GM19397 (cell line): ENCODE measurements at regions not wholly inside any gene's neighbourhood (a gene's known extent, or its start where the extent isn't known, plus 50 kb on each side); places are given as distances from the start of the nearest gene placed in this dataset.
"Not testable (repeated sequence)": the region's sequence is repeated elsewhere in the genome, so short reads cannot be mapped to it uniquely, and the experiment has no call there.

Experiments
- ATAC-seq: cut with Tn5 transposase; IDR thresholded peaks from one replicate; pipeline ENCODE4 v1.9.1; 2021; ENCODE audit warnings: mild to moderate bottlenecking, moderate library complexity; ENCODE audit not compliant: unreplicated experiment

DNA sequence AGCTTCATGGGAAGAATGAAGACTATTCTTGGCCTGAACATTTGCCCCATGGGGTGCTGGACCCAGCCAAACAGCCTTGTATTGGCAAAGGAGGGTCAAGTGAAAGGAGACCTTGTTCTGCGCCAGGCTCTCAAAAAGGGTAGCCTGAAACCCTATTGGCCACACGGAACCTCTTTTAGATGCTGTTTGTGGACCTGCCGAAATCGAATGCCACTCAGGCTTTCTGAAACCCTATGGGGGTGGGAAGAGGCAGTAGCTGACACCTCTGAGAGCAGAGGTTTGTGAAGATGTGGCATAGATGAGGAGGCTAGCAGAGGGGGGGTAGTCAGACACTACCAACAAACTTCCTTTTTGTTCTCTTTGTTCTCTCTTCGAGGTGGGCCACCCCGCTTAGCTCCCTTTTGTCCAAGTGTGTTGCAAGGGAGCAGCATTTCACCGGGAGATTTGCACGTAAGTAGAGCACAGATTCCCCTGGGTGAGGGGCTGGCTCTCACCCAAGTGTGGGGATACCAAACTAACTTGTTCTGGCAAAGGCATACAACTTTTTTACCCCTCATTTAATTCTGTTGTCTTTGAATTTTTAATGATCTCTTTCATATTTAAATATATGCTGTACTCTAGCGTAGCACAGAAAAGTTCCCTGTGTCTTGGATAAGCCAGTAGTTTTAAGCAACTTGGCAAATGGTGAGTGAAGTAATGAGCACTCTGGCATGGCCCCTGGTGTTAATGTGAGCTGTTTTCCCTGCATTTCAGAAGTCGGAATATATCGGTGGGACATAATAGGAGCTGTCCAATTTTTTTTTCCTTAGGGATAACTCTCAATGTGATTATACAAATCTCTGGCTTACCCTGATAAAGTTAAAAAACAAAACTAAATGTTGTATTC lies 107.7 kb downstream of the SEPTIN7 start:
- ATAC-seq: no peak

DNA sequence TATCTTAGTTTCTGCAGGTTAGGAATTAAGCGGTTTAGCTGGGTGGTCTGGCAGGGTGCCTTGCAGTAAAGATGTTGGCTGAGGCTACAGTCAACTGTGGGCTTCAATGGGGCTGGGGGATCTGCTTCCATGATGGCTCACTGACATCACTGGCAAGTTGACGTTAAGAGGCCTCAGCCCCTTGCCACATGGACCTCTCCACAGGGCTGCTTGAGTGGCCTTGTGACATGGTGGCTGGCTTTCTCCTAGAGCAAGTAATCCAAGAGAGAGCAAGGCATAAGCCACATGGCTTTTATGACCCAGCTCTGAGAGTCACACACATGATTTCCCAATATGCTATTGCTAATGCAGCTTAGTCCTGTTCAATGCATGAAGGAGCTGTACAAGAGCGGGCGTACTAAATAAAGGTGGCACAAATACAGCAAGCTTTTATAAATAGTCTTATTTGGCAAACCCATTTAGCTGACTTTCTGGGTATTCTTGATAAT lies 109.1 kb downstream of the SEPTIN7 start:
- ATAC-seq: no peak

DNA sequence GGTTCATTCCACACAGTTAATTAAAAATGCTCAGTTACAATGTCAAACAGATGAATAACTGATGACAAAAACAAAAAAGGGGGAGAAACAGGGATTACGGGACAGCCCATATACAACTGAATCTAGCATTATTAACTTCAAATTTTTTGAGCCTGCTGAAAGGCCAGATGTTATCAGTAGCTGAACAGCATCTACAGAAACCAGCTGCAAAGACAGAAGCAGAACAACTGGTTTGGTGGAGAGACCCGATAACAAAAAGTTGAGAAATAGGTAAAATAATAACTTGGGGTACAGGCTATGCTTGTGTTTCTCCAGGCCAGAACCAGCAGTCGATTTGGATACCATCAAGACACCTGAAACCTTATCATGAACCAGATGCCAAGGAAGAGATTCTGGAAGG lies 109.8 kb downstream of the SEPTIN7 start:
- not testable (repeated sequence) for ATAC-seq

DNA sequence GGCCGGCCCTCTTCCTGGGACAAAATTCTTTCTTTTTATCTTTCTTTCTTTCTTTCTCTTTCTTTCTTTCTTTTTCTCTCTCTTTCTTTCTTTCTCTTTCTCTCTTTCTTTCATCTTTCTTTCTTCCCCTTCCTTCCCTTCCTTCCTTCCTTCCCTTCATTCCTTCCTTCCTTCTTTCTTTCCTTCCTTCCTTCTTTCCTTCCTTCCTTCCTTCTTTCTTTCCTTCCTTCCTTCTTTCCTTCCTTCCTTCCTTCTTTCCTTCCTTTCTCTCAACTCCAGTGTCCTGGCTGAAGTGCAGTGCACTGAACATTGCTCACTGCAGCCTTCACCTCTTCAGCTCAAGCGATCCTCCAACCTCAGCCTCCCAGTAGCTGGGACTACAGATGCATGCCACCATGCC lies 112.5 kb downstream of the SEPTIN7 start:
- not testable (repeated sequence) for ATAC-seq

DNA sequence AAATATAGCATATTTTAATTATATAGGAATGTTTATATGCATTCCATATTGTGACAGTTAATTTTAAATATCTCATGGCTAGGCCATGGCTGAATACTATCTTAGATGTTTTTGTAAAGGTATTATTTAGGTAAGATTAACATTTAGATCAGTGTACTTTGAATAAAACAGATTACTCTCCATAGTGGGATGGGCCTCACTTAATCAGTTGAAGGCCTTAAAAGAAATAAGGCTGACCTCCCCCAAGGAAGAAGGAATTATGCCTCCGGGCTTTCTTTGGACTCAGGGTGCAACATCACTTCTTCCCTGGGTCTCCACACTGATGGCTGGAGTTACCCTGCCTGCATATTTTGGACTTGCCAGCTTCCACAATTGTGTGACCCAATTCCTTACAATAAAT lies 113.4 kb downstream of the SEPTIN7 start:
- not testable (repeated sequence) for ATAC-seq

DNA sequence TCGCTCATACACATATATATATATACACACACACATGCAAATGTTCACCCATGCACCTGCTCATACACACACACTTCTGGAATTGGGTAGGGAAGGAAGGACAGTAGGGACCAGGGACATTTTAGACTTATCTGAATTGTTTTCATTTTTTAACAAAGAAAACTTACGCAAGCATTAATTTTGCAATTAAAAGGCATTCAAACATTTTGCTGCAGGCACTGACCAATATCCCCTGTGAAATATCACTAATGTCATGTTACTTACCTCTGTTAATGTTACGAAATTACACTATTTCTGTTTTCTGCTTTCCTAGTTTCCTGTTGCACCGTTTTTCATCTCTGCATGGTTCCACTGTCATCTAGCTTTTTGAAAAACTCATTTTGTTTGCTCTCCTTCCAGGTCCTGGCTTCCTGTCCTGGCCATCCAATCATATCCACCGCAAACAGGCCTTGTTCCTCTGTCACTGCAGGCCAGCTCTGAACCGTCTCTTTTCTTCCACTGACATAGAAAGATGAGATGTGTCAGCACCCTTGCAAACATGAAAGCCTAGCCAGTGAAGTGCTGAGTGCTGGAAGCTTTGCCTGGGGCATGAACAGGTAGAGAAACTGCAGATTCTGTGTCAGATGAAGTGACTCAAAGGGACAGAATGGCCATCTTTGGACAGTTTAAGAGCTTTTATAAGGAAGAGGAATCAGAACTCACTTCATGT lies 114.5 kb downstream of the SEPTIN7 start:
- ATAC-seq: not testable (repeated sequence)

DNA sequence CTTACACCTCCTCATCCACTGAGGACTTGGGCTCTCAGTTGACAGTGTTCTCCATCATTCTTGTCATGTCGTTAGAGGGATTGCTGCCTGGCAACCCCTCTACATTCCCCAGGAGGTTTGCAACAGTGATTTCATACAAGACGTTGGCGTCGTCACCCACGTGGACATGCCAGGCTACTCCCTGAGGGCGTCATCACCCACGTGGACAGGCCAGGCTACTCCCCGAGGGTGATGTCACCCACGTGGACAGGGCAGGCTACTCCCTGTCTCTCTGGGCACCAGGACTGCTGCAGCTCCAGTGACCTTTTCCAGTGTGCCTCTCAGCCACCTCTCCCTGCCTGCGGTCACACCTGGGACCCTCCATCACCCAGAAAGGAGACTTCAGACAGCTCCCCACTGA lies 117.4 kb downstream of the SEPTIN7 start:
- not testable (repeated sequence) for ATAC-seq

DNA sequence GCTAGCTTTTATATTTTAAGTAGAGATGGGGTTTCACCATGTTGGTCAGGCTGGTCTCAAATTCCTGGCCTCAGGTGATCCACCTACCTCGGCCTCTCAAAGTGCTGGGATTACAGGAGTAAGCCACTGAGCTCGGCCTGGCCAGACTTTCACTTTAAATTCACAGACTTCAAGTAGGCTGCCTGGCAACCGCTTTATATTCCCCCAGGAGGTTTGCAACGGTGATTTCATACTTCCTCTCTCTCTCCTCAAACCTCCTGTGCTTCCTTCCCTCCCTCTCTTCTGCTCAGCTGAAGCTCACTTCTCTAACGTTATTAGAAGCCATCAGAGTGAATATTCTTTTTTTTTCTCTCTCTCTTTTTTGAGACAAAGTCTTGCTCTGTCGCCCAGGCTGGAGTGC lies 118.8 kb downstream of the SEPTIN7 start:
- not testable (repeated sequence) for ATAC-seq

DNA sequence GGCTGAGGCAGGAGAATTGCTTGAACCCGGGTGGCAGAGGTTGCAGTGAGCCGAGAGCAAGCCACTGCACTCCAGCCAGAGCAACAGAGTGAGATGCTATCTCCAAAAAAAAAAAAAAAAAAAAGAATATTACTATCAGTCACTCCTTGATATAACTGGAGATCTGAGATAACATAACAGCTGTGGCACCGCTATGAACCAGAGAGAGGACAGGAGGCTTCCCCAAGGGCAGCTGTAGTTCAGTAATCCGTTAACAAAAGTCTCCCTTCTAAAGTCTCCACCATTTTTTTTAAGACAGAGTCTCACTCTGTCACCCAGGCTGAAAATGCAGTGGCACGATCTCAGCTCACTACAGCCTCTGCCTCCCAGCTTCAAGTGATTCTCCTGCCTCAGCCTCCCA lies 120.5 kb downstream of the SEPTIN7 start:
- not testable (repeated sequence) for ATAC-seq

DNA sequence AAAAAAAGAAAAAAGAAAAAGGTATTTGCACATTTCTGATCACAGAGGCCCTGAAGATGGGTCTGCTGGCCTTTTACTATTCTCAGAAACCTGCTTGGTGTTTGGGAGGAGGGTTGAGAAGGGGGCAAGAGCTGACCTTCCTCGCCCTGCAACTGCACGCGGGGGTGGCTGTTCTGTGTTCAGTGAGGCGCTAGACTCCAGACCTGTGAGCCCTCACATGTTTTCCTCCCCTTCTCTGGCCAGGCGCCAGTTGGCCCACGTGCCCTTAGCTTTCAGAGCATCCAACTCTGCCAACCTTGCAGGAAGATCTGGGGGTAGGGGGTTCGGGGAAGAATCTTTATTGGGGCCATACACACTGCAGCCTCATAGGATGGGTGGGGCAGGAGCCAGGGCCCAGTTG lies 123.8 kb downstream of the SEPTIN7 start:
- ATAC-seq: not testable (repeated sequence)

DNA sequence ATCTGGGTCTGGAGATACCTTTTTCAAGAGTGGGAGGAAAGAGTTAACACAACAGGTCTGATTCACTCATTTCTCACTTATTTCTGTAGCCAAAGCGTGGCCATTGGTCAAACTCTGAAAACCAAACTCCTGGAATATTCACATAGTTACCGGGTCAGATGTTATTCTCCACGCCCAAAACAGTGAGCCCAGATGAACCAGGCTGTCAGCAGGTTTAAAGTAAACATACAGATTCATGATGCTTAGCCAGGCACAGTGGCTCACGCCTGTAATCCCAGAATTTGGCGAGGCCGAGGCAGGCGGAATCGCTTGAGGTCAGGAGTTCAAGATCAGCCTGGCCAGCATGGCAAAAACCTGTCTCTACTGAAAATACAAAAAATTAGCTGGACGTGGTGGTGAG lies 126.1 kb downstream of the SEPTIN7 start:
- ATAC-seq: not testable (repeated sequence)

DNA sequence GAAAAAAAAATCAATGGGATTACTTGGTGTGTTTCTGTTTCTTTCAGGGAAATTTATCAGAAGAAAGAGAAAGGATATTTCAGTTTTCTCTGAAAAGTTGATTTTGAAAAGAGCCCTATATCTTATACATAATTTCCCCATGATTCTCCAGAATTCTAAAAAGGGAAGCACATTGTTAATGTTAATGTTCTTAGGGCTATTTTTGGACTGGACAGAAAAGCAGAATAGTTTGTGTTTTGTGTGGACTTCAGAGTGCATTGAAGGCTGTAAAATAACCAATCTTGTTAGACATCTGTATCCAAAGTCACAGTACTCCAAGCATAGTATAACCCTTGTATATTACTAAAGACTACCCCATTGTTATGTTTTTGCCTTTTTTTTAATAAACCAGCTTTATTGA lies 130.3 kb downstream of the SEPTIN7 start:
- not testable (repeated sequence) for ATAC-seq

DNA sequence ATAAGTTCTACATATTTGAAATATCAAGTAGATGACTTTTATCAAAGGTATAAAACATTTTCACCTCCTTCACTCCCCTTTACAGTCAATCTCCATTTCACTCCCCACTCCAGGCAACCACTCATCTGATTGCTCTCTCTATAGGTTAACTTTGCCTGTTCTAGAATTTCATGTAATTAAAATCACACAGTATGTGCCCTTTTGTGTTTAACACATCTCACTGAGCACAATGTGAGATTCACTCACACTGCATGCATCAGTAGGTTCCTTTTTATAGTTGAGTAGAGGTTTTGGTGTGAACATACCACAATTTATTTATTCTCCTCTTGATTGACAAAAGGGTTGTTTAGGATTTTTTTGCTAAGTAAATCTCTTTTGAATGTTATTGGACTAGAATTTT lies 130.7 kb downstream of the SEPTIN7 start:
- ATAC-seq: not testable (repeated sequence)

DNA sequence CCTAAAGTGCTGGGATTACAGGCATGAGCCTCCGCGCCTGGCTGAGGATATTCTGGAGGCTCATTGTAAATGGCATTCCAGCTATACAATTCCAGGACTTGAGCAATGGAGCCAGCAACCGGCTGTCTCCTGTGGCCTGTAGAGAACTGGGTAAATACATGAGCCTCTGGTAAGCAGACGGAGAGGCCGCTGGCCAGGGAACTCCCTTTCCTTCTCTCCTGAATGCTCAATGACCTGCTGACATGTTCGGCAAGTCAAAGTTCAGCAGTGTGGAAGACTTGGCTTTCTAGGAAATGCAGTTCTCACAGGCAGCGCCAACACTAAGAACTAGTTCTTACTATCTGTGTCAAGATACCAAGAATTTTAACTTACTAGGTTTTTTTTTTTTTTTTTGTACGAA lies 139.8 kb downstream of the SEPTIN7 start:
- ATAC-seq: not testable (repeated sequence)

DNA sequence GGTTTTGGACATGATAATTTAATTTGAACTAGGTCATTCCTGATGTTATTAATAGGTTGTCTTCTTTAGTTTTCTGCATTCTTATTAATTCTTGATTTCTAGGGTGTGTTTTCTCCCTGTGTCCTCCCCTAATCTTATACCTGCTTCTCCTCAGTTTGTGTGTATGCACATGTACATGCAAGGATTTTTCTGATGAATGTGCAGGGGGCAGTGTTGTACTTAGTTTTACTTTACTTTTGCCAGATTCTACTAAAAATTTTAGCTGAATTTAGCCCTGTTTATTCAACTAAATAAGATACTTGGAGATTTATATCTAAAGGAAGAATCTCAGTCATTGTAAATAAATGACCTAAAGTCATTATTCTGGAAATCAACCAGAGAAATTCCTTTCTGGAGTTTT lies 144.8 kb downstream of the SEPTIN7 start:
- ATAC-seq: not testable (repeated sequence)

DNA sequence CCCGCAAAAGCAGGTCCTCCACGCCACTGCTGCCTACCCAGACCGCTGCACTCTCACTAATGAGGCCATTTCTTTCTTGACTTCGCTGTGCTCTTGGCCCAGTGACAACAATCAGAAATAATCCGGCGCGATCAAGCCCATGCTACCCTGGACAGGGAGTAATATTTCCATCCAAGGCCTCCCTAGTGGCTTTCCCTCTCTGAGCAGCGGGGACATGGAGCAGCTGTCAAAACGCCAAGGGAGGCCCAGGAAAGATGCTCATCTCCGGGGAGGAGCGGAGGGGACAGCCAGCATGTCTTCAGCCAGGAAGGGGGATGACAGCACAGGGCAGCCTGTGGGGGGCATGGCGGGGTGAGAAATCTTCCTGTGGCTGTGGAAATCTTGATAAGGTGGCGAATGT lies 154.9 kb downstream of the SEPTIN7 start:
- ATAC-seq: not testable (repeated sequence)

DNA sequence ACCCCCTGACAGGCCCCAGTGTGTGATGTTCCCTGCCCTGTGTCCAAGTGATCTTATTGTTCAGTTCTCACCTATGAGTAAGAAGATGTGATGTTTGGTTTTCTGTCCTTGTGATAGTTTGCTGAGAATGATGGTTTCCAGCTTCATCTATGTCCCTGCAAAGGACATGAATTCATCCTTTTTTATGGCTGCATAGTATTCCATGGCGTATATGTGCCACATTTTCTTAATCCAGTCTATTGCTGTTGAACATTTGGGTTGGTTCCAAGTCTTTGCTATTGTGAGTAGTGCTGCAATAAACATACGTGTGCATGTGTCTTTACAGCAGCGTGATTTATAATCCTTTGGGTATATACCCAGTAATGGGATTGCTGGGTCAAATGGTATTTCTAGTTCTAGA lies 156.1 kb downstream of the SEPTIN7 start:
- ATAC-seq: not testable (repeated sequence)

DNA sequence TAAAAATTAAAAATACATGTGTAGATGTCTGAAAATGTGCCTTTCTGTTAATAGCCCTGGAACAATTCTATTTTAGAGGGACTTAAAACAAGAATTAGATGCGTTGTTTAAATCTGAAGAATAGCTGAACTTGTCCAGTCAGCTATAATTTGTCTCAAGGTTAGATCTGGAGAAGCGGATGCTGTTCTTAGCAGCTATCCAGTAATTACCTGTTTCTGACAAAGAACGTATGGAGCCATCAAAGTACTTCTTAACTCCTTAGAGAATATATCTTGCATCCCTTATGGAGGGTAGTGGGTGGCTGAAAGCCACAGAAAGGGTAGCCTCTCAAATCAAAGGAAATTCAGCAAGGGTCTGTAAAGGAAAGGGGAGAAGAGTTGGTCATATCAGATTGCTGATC lies 160.4 kb downstream of the SEPTIN7 start:
- not testable (repeated sequence) for ATAC-seq

DNA sequence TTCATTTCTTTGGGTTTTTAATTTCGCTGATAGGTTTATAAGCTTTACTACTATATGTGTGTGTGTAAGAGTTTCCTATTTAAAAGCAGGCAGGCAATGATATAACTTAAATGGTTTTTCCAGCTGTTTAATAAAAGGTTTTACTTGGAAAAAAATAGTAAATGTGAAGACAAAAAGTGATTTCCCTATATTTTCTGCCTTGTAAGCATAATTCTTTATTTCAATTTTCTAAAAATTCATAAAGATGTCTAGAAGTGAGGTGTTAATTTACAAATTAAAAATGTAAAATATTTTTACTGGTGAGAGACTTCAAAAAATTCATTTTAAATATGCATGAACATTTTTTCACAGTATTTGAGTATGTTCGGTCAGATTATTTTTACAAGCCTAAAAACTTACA lies 161.8 kb downstream of the SEPTIN7 start:
- not testable (repeated sequence) for ATAC-seq

DNA sequence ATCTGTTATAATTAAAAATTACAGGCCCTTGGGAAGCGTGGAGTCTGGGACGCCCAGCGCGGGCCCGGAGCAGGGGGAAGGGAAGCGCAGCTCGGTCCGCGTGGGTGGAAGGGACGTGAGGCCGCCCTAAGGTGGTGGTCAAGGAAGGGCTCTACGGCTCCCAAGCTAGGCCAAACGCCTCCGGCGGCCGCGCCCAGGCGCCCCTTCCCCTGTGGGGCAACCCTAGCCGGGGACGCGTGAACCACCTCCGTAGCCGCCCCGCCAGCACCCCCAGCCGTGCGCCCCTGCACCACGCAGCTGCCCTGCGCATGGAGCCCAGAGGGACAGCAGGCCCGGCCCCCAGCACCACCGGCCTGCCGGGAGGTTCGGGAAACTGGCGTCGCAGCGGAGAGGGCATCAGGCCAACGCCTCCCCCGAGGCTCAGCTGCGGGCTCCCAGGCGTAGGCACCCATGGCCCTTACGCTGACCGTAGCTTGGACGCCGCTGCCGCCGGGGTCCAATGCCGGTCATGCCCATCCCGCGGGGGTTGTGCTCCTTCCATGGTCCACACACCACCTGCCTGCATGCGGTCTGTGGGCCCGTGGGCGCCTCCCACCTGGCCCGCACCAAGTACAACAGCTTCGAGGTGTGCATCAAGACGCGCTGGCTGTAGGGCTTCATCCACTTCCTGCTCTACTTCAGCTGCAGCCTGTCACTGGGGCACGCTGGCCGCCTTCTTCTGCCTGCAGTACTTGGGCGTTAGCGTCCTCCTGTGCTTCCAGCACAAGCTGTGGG lies 166.7 kb downstream of the SEPTIN7 start:
- ATAC-seq: no peak
